ENCODE measurements at regions not wholly inside any gene's neighbourhood (a gene's known extent, or its start where the extent isn't known, plus 50 kb on each side); places are given as distances from the start of the nearest gene placed in this dataset.
A peak's percentile ranks its signal among the peaks of the same experiment; 100 is the strongest.

GRCh38 chr9:4420351-4420750, 69.9 kb upstream of the SLC1A1 start:
- Histone ChIP-seq H4K20me1 (ENCODE audit: insufficient read depth, low read length) (no peaks in the 10 kb centered on the region), H3K36me3 (replicated peaks in 1 of 2; ENCODE audit: control insufficient read depth in 1 of 2, insufficient read depth in 2 of 2, low read length in 2 of 2) (no peaks in the 10 kb centered on the region), H3K4me2 (ENCODE audit: low read depth, low read length) (no peak overlapping the region), H3K27ac (ENCODE audit: extremely low read length, insufficient read depth, low read length) (no peak overlapping the region), H2AFZ (ENCODE audit: low read length) (no peak overlapping the region), H3K4me1 (ENCODE audit: insufficient read depth, low read length) (no peaks in the 10 kb centered on the region), H3K9ac (ENCODE audit: insufficient read depth, low read depth, low read length) (no peak overlapping the region), H3K27me3 (ENCODE audit: control insufficient read depth in 1 of 2, insufficient read depth in 2 of 2, low read length in 2 of 2) (no peaks in the 10 kb centered on the region; a peak in 1 of 5 replicates), H3K9me3 (ENCODE audit: low read length) (no peaks in the 10 kb centered on the region), H3K79me2 (ENCODE audit: insufficient read depth, low read length) (no peaks in the 10 kb centered on the region), H3K4me3 (replicated peaks in 1 of 3; ENCODE audit: insufficient read depth in 1 of 3, low read depth in 2 of 3, low read length in 3 of 3) (no peak overlapping the region)
- in situ Hi-C loops (cut with HindIII; ENCODE audit: extremely low pct_ligation_motif_present, low pct_unique_long_range_greater_than_20kb) = no loop called here
- ATAC-seq = no peak
- FAIRE-seq = no peak
- CTCF ChIA-PET (ENCODE audit: low intra/inter-chr PET ratio, low total read pairs) = no interaction called here
- WGBS (ENCODE audit: low lambda C conversion rate) = 17% methylated on average over 6 of the region's 6 CpGs
- no TSS peak for BruUV-seq (replicated peaks)
- 0 out of 2 replicates have a peak, but pooled peaks have one; percentile 9 for TF ChIP-seq ATF7 (IDR thresholded peaks at IDR 0.05)
- no peak for TF ChIP-seq ATF7 (CRISPR knock-in tag; IDR thresholded peaks at IDR 0.05)
- TF ChIP-seq HNF4A (CRISPR knock-in tag; IDR thresholded peaks at IDR 0.05) = no peak
- POLR2A ChIA-PET = no interaction called here
- DNase-seq (ENCODE audit: low spot score) = no peak
- intact Hi-C loops (cut with micrococcal nuclease; ENCODE audit: unreplicated experiment) = no loop called here

GRCh38 chr9:4417578-4418325, 72.5 kb upstream of the SLC1A1 start:
- H3K9ac ChIP-seq (ENCODE audit: insufficient read depth, low read depth, low read length) = no peak overlapping the region
- no peak overlapping the region for H3K4me3 ChIP-seq (replicated peaks in 1 of 3; ENCODE audit: insufficient read depth in 1 of 3, low read depth in 2 of 3, low read length in 3 of 3)
- DNase-seq (ENCODE audit: low spot score) = no peak
- WGBS (ENCODE audit: low lambda C conversion rate) = 2% methylated on average over 2 of the region's 2 CpGs
- TF ChIP-seq ZNF317 (CRISPR knock-in tag; IDR thresholded peaks at IDR 0.05) (no peak), TIGD3 (CRISPR knock-in tag; IDR thresholded peaks at IDR 0.05; ENCODE audit: borderline replicate concordance) (no peak), PCBP1 (IDR thresholded peaks at IDR 0.05; ENCODE audit: borderline replicate concordance, low read depth, low read length) (no peak), RORA (CRISPR knock-in tag; IDR thresholded peaks at IDR 0.05) (no peak), MTERF4 (CRISPR knock-in tag; IDR thresholded peaks at IDR 0.05) (no peak), SIN3B (IDR thresholded peaks at IDR 0.05; ENCODE audit: low read length) (no peak), ZNF383 (CRISPR knock-in tag; IDR thresholded peaks at IDR 0.05; ENCODE audit: borderline replicate concordance) (no peak), ZNF616 (CRISPR knock-in tag; IDR thresholded peaks at IDR 0.05; ENCODE audit: low read depth) (no peak), EHMT2 (IDR thresholded peaks at IDR 0.05; ENCODE audit: borderline replicate concordance, low read depth, low read length) (no peak), BHLHE40 (IDR thresholded peaks at IDR 0.05; ENCODE audit: low read length) (no peak), E2F5 (CRISPR knock-in tag; conservative IDR thresholded peaks at IDR 0.05) (no peak)
- ChIA-PET POLR2A (no interaction called here), CTCF (ENCODE audit: low intra/inter-chr PET ratio, low total read pairs) (no interaction called here)
- no TSS peak for BruUV-seq (replicated peaks)
- no peaks in the 10 kb centered on the region for H3K9me3 ChIP-seq (ENCODE audit: low read length)
- no peaks in the 10 kb centered on the region for H3K79me2 ChIP-seq (ENCODE audit: insufficient read depth, low read length)
- in situ Hi-C loops (cut with HindIII; ENCODE audit: extremely low pct_ligation_motif_present, low pct_unique_long_range_greater_than_20kb) = no loop called here
- H2AFZ ChIP-seq (ENCODE audit: low read length) = no peak overlapping the region
- H3K27ac ChIP-seq (ENCODE audit: extremely low read length, insufficient read depth, low read length) = no peak overlapping the region
- no peak for ATAC-seq
- H3K4me1 ChIP-seq (ENCODE audit: insufficient read depth, low read length) = no peaks in the 10 kb centered on the region
- H3K4me2 ChIP-seq (ENCODE audit: low read depth, low read length) = no peak overlapping the region
- H3K27me3 ChIP-seq (ENCODE audit: control insufficient read depth in 1 of 2, insufficient read depth in 2 of 2, low read length in 2 of 2) = no peaks in the 10 kb centered on the region; a peak in 1 of 5 replicates
- H4K20me1 ChIP-seq (ENCODE audit: insufficient read depth, low read length) = no peaks in the 10 kb centered on the region
- FAIRE-seq = no peak
- H3K36me3 ChIP-seq (replicated peaks in 1 of 2; ENCODE audit: control insufficient read depth in 1 of 2, insufficient read depth in 2 of 2, low read length in 2 of 2) = no peaks in the 10 kb centered on the region
- intact Hi-C loops (cut with micrococcal nuclease; ENCODE audit: unreplicated experiment) = no loop called here

Measured in HepG2 (cell line).